Kidney (tissue), 13 donors: ENCODE measurements at regions not wholly inside any gene's neighbourhood (a gene's known extent, or its start where the extent isn't known, plus 50 kb on each side); places are given as distances from the start of the nearest gene placed in this dataset.
A peak's percentile ranks its signal among the peaks of the same experiment; 100 is the strongest.

Experiments
- DNase-seq, 5 donors: peaks; one replicate each; pipeline ENCODE4 v3.0.0-alpha.2; 2013 to 2020
- FAIRE-seq: peaks from 2 replicates; lab custom pipeline; 2012; peaks lifted over from hg19 to GRCh38; lab: Jason Lieb, UNC
- H3K27ac ChIP-seq, 2 donors: one replicate each; pipeline ENCODE4 v1.7.0; 2013; ENCODE audit warnings: low read depth in 2 of 2, low read length in 2 of 2, inconsistent platforms in 1 of 2
- H3K27me3 ChIP-seq: one replicate; pipeline ENCODE4 v1.7.1; 2013; ENCODE audit warnings: low read length, inconsistent platforms; ENCODE audit not compliant: control insufficient read depth, insufficient read depth
- H3K36me3 ChIP-seq, 3 donors: one replicate each; pipeline versions ENCODE4 v1.7.0 to v1.7.1; 2013; ENCODE audit warnings: low read length in 3 of 3, control low read depth in 1 of 3, inconsistent platforms in 1 of 3; ENCODE audit not compliant: insufficient read depth in 3 of 3, control insufficient read depth in 2 of 3
- H3K4me1 ChIP-seq, 3 donors: one replicate each; pipeline versions ENCODE4 v1.7.0 to v1.7.1; 2013; ENCODE audit warnings: low read length in 3 of 3, inconsistent platforms in 1 of 3, low read depth in 1 of 3; ENCODE audit not compliant: control insufficient read depth in 2 of 3, insufficient read depth in 2 of 3
- H3K4me3 ChIP-seq, 3 donors: one replicate each; pipeline versions ENCODE4 v1.7.0 to v1.8.1; 2013; ENCODE audit warnings: low read length in 3 of 3, control low read depth in 1 of 3, inconsistent platforms in 1 of 3
- H3K9ac ChIP-seq, 3 donors: one replicate each; pipeline versions ENCODE4 v1.7.0 to v1.7.1; 2013; ENCODE audit warnings: low read length in 3 of 3, control low read depth in 1 of 3, inconsistent platforms in 1 of 3
- H3K9me3 ChIP-seq, 3 donors: one replicate each; pipeline versions ENCODE4 v1.7.0 to v1.7.1; 2013; ENCODE audit warnings: low read length in 3 of 3, control low read depth in 1 of 3, inconsistent platforms in 1 of 3; ENCODE audit not compliant: control insufficient read depth in 2 of 3, insufficient read depth in 1 of 3
- CTCF ChIP-seq: IDR thresholded peaks from 3 replicates; pipeline ENCODE4 v1.5.1; 2012; ENCODE audit warnings: mild to moderate bottlenecking, moderate library complexity, borderline replicate concordance; ENCODE audit not compliant: insufficient read depth; ENCODE audit errors: extremely low read depth
- intact Hi-C: fragments of 100-400 bp; cut with DNase I; formaldehyde crosslinking; loops from one replicate; pipeline ENCODE4 v1.11.1; 2022
- donor health status: control.
- donor health status: control.
- donor health status: control.
- donor health status: control.
- donor health status: control.
- donor health status: DM: yes; HTN: yes; CAD: no.
- donor health status: Normal renal cell carcinoma (clear cell type).

- H3K4me1 ChIP-seq = peaks cover 0 to 4% (median 0%) of the 10 kb centered on the region in 3 donors
- H3K36me3 ChIP-seq = no peaks in the 10 kb centered on the region
- no peaks in the 10 kb centered on the region for H3K9me3 ChIP-seq
- H3K9ac ChIP-seq = no peak overlapping the region
- TF ChIP-seq CTCF = no peak
- no peaks in the 10 kb centered on the region for H3K27me3 ChIP-seq
- DNase-seq = no peak
- no peak for FAIRE-seq
- no peak overlapping the region for H3K4me3 ChIP-seq
- no peak overlapping the region for H3K27ac ChIP-seq
- intact Hi-C loops = no loop called here
Measured at GRCh38 chr6:40280231-40280630, 306.9 kb downstream of the LRFN2 start.

GRCh38 chr6:40276141-40276540, 311.0 kb downstream of the LRFN2 start:
- Histone ChIP-seq H3K4me1 (peaks cover 0 to 4% (median 0%) of the 10 kb centered on the region in 3 donors), H3K9me3 (no peaks in the 10 kb centered on the region), H3K9ac (no peak overlapping the region), H3K27ac (peak overlapping the region; percentile 7 to 42), H3K36me3 (no peaks in the 10 kb centered on the region), H3K27me3 (no peaks in the 10 kb centered on the region), H3K4me3 (peak overlapping the region in 1 of 3 donors; percentile 20)
- TF ChIP-seq CTCF = no peak
- peak; percentile 39 for FAIRE-seq
- intact Hi-C loops = no loop called here
- DNase-seq = peak in 4 of 5 donors; percentile 70 to 91 (median 80)

GRCh38 chr6:40274058-40274457, 313.1 kb downstream of the LRFN2 start:
- no peak for DNase-seq
- H3K27ac ChIP-seq = no peak overlapping the region
- intact Hi-C loops = no loop called here
- no peak for FAIRE-seq
- H3K9ac ChIP-seq = no peak overlapping the region
- no peak for TF ChIP-seq CTCF
- H3K4me1 ChIP-seq = peaks cover 0 to 4% (median 0%) of the 10 kb centered on the region in 3 donors
- H3K9me3 ChIP-seq = no peaks in the 10 kb centered on the region
- no peak overlapping the region for H3K4me3 ChIP-seq
- no peaks in the 10 kb centered on the region for H3K27me3 ChIP-seq
- no peaks in the 10 kb centered on the region for H3K36me3 ChIP-seq

GRCh38 chr6:40268614-40269013, 318.6 kb downstream of the LRFN2 start:
- Histone ChIP-seq H3K9ac (no peak overlapping the region), H3K27ac (no peak overlapping the region), H3K36me3 (no peaks in the 10 kb centered on the region), H3K4me1 (no peaks in the 10 kb centered on the region), H3K9me3 (peaks cover 0 to 3% (median 0%) of the 10 kb centered on the region in 3 donors), H3K27me3 (no peaks in the 10 kb centered on the region), H3K4me3 (no peak overlapping the region)
- intact Hi-C loops = no loop called here
- TF ChIP-seq CTCF = no peak
- no peak for FAIRE-seq
- DNase-seq = no peak
